Activated CD8-positive, alpha-beta memory T cell treated with anti-CD3 and anti-CD28 coated beads for 36 hours (primary cell): ENCODE measurements at regions not wholly inside any gene's neighbourhood (a gene's known extent, or its start where the extent isn't known, plus 50 kb on each side); places are given as distances from the start of the nearest gene placed in this dataset.

ENCODE experiments used
- CTCF ChIA-PET: fragments of 350-600 bp; sonication (Branson Sonifier 250); formaldehyde crosslinking; loops from one replicate; lab custom pipeline; 2021; ENCODE audit warnings: antibody characterized with exemption; lab: Charles Lee
- POLR2A ChIA-PET: fragments of 350-600 bp; sonication (Branson Sonifier 250); formaldehyde crosslinking; loops from one replicate; lab custom pipeline; 2021; ENCODE audit warnings: antibody characterized with exemption; lab: Charles Lee

- ChIA-PET POLR2A (no interaction called here), CTCF (no interaction called here)
Observed at GRCh38 chr6:41404182-41404845, 68.9 kb downstream of the NCR2 start.

GRCh38 chr6:41405941-41406727, 70.7 kb downstream of the NCR2 start:
- ChIA-PET CTCF (no interaction called here), POLR2A (no interaction called here)

DNA sequence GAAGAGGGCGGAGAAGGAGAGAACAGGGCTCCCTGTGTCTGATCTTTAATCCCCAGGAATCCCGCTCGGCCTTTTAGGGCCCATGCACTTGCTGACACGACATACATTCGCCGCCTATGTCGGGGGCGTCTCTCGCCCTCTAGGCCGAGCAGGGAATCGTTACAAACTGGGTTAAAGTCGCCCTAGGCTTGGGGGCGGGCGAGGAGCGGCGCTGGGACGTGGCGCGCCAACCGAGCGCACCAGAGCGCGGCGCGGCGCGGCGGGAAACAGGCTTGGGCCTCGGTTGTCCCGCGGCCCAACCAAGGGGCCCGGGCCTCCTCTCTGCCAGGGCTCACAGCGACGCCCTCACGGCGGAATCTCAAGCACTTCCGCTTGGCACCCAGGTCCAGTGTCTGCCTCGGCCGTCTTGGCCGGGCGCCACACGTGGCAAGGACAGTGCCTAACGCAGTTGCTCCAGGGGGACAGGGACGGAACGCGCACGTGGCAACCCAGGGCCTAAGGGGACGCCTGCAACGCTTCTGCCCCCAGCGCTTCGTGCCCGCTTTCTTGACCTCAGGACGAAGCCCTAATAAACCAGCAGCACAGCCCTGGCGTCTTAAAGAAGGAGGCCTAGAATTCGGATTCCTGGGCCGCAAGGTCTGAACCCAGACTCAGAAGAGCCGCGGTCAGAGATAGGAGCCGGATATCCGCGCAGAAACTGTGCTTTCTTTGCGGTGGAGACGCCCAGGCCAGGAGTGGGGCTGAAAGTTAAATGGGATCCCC, 71.5 kb downstream of the NCR2 start:
- ChIA-PET POLR2A (no interaction called here), CTCF (interaction anchor here (1.4 kb wide), 1 partner anchor 18 kb away, joined by 3 read pairs; no protein-coding TSS in a partner anchor)

GRCh38 chr6:41408576-41408975, 73.2 kb downstream of the NCR2 start:
- ChIA-PET CTCF (interaction anchor here (0.6 to 1.4 kb wide), 3 partner anchors 9 to 294 kb away, joined by 3 read pairs; no protein-coding TSS in a partner anchor), POLR2A (no interaction called here)

DNA sequence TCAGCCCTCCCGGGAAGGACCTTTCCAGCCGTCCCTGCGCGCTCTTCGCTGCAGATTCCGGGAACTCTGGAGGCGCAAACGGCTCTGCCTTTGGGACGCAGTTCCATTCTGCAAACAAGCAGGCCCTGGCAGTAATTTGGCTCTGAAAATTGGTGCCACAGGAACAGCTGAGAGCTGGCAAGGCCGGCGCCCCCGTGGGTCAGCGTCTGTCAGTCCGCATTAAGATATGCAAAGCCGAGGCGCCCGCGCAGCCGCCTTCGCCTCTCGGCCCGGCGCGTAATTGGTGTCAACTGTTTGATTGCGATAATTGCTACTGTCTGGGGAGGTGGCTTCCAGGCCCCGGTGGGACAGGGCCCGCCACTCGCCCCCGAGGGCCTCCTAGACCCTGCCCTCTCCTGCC, 73.6 kb downstream of the NCR2 start:
- ChIA-PET POLR2A (no interaction called here), CTCF (interaction anchor here (1.6 kb wide), 1 partner anchor 41 kb away, joined by 4 read pairs; no protein-coding TSS in a partner anchor)

DNA sequence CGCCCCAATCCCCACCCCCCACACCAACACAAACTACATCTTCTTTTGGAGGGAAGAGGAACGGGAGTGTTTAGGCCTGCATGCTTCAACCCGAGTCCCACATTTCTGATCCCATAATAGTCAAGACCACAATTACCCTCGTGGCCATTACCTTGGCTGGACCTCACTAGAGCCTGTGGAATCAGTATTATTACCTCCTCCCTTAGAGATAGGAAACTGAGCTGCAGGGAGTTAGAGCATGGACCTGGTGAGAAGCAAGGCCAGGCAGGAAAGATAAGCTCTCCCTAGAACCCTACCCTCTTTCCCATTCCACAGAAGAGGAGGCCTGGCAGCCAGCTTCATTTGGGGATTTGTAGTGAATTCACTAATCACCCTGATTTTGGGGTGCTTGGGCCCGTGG, 74.1 kb downstream of the NCR2 start:
- ChIA-PET POLR2A (no interaction called here), CTCF (interaction anchor here (1.6 kb wide), 1 partner anchor 41 kb away, joined by 4 read pairs; no protein-coding TSS in a partner anchor)

GRCh38 chr6:41411961-41412360, 76.6 kb downstream of the NCR2 start:
- CTCF ChIA-PET, result interaction anchor here (1.0 kb wide), 1 partner anchor 34 kb away, joined by 5 read pairs; no protein-coding TSS in a partner anchor
- POLR2A ChIA-PET, result no interaction called here

- CTCF ChIA-PET, result no interaction called here
- POLR2A ChIA-PET, result no interaction called here
Observed at GRCh38 chr6:41413250-41413649, 77.8 kb downstream of the NCR2 start.

DNA sequence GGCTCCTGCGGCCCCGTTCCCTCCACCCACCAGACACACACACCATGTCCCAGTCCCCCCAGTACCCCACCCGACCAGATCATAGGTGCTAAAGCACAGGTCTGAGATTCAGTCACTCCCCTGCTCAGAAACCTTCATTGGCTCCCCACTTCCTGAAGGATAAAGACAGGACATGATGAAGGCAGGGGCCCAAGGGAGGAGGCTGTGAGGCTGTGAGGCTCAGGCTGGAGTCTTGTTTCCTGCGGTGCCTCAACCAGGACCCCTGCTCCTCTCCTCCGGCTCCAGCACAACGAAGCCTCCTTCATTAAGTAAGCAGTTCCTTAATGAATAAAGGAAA, 81.1 kb downstream of the NCR2 start:
- ChIA-PET CTCF (interaction anchor here (0.7 kb wide), 1 partner anchor 51 kb away, joined by 3 read pairs; no protein-coding TSS in a partner anchor), POLR2A (no interaction called here)

- CTCF ChIA-PET, result interaction anchor here (0.6 to 1.2 kb wide), 2 partner anchors 50 to 191 kb away, joined by 3 to 4 read pairs; no protein-coding TSS in a partner anchor
- POLR2A ChIA-PET, result no interaction called here
Observed at GRCh38 chr6:41418741-41419140, 83.3 kb downstream of the NCR2 start.

GRCh38 chr6:41419385-41419784, 84.0 kb downstream of the NCR2 start:
- CTCF ChIA-PET, result interaction anchor here (0.6 kb wide), 1 partner anchor 19 kb away, joined by 6 read pairs; no protein-coding TSS in a partner anchor
- POLR2A ChIA-PET, result no interaction called here

DNA sequence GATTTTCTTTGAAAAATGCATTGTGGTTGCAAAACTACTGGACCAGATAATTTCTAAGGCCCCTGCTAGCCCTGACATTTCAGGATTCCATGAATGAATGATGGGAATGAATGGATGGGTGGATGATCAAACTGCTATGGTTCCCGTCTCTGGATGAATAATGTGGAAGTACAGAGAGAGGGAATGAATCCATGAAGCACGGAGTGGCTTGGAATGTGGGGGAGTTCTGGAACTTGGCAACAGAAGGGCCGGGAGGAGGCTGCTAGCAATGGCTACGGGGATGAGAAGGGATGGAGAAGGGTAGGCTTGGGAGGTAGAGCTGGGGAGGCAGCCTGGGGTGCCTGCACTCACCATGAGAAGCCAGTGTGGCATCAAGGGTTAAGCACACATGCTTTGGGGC, 84.8 kb downstream of the NCR2 start:
- CTCF ChIA-PET, result interaction anchor here (0.6 kb wide), 1 partner anchor 19 kb away, joined by 6 read pairs; no protein-coding TSS in a partner anchor

DNA sequence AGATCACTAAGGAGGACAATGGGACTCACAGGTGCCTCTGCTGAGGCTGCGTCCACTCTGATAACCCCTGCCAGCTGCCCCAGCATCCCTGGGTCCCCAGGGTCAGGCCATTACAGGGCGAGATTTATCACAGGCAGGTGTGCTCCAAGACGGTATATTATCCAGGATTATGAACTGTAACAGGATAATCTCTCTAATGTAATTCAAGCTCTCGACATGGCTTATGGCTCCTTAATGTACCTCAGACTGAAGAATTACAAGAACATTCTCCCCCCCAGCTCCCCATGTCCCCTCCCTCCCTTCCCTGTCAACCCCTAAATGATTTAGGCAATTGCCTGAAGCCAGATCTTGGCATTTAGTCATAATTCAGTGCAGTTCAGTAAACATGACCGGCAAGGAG, 86.8 kb downstream of the NCR2 start:
- POLR2A ChIA-PET, result no interaction called here

More for the DNA sequence above, 84.8 kb downstream of the NCR2 start:
- POLR2A ChIA-PET, result no interaction called here

GRCh38 chr6:41423002-41423401, 87.6 kb downstream of the NCR2 start:
- ChIA-PET POLR2A (no interaction called here), CTCF (interaction anchor here (0.9 to 1.7 kb wide), 4 partner anchors 21 to 169 kb away, joined by 3 to 5 read pairs (median 4); no protein-coding TSS in a partner anchor)

More for the DNA sequence above, 86.8 kb downstream of the NCR2 start:
- CTCF ChIA-PET, result interaction anchor here (0.9 to 1.7 kb wide), 2 partner anchors 22 to 170 kb away, joined by 3 to 4 read pairs; no protein-coding TSS in a partner anchor

DNA sequence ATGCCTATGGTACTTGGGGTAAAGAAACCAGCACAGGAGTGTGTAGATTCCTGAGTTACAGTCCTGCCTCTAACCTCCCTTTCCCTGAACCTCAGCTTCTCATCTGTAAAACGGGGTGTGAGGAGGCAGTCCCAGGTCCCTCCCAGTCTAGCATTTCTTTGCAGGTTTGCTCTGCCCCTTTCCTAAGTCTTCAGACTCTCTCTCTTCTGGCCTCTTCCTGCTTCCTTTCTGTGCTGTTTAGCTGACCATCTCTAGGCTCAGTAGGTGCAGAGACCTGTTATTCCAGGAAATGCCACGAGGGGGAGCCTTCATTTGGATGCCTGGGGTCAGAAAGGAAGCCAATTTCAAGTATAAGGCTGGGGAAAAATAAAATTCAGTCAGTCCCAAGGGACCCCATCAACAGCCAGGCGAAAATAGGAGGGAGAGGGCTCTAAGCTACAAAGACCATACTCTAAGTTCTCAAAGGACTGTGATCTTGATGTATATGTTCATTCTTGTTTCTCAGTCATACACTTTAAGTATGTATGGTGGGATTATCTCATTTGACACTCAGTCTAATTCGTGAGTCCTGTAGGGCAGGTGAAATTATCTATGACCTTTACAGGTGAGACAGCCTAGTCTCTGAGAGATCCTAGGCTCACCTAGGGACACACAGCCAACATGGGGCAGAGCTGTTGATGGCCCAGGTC, 89.1 kb downstream of the NCR2 start:
- ChIA-PET POLR2A (no interaction called here), CTCF (interaction anchor here (0.5 to 3.1 kb wide), 19 partner anchors 9 to 259 kb away, joined by 3 to 12 read pairs (median 4); no protein-coding TSS in a partner anchor)

- CTCF ChIA-PET, result interaction anchor here (0.8 to 3.1 kb wide), 12 partner anchors 8 to 258 kb away, joined by 3 to 12 read pairs (median 6); no protein-coding TSS in a partner anchor
- POLR2A ChIA-PET, result no interaction called here
Observed at GRCh38 chr6:41425511-41425910, 90.1 kb downstream of the NCR2 start.

DNA sequence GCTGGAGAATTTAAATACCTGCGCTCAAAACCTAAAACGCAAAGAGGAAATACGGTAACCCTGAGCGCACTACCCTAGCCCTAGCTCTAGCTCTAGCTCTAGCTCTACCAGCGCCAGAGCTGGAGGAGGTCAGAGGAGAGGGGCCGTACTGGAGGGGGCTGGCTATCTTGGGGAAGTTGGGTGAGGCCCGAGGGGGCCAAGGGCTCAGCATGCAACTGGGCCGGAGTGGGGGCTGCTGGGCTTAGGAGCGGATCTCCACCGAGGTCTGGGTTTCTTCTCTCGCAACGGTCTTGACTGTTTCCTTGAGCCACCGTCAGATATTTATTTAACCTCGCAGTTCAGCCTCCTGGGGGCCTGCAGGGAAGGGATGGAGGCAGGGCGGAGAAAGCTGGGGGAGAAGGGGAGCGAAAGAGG, 91.0 kb downstream of the NCR2 start:
- CTCF ChIA-PET, result interaction anchor here (2.4 to 3.1 kb wide), 4 partner anchors 17 to 257 kb away, joined by 8 to 12 read pairs (median 12); no protein-coding TSS in a partner anchor
- POLR2A ChIA-PET, result no interaction called here

- ChIA-PET POLR2A (no interaction called here), CTCF (interaction anchor here (2.5 to 3.1 kb wide), 3 partner anchors 165 to 257 kb away, joined by 8 to 12 read pairs (median 12); no protein-coding TSS in a partner anchor)
Observed at GRCh38 chr6:41426888-41427641, 91.7 kb downstream of the NCR2 start.
